Daoy (cell line): ENCODE measurements at regions not wholly inside any gene's neighbourhood (a gene's known extent, or its start where the extent isn't known, plus 50 kb on each side); places are given as distances from the start of the nearest gene placed in this dataset.

ENCODE experiments used
- DNase-seq: peaks from one replicate; pipeline ENCODE4 v3.0.0-alpha.2; 2015; ENCODE audit warnings: low read depth

DNA sequence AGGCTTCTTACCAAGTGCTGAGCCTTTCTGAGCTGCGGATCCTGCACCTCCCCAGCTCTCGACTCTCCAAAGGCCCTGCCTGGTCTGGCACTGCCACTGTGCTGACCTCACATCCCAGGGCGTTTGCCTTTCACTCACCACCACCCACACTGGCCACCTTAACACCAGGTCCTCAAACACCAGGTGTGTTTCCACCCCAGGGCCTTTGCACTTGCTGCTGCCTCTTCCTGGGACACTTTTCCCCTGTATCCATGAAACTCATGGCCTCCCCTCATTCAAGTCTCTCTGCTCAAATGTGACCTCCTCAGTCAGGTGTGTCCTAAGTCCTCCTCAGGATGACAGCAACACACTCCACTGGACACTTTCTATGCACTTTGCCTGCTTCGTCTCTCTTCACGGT lies 51.4 kb upstream of the ANO1 start:
- no peak for DNase-seq

DNA sequence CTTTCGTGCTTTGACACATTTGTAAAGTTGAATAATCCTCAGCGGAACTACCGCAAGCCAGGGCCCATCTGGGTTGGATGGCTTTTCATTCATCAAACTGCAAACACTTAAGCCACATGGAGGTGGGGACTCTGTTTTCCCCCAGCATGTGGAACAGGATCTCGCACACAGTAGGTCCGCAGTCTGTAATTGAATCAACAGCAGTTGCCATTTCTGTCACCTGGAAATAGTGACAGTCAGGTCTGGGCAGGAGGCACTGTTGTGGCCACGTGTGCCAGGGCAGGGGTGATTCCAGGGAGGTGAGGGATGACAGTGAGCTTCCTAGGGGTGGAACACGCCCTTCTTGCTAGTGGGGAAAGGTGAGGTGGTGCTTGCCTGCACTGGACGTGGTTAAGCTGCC lies 50.7 kb upstream of the ANO1 start:
- DNase-seq, result no peak

GRCh38 chr11:70028147-70028855 lies 49.8 kb upstream of the ANO1 start:
- no peak for DNase-seq
